Common myeloid progenitor, CD34-positive (primary cell): ENCODE measurements at regions not wholly inside any gene's neighbourhood (a gene's known extent, or its start where the extent isn't known, plus 50 kb on each side); places are given as distances from the start of the nearest gene placed in this dataset.
"Not testable (repeated sequence)": the region's sequence is repeated elsewhere in the genome, so short reads cannot be mapped to it uniquely, and the experiment has no call there.

ENCODE experiments used
- CTCF ChIA-PET: fragments of 350-600 bp; sonication (Branson Sonifier 250); formaldehyde crosslinking; loops from one replicate; lab custom pipeline; 2021; ENCODE audit warnings: antibody characterized with exemption; lab: Charles Lee
- POLR2A ChIA-PET: fragments of 350-600 bp; sonication (Branson Sonifier 250); formaldehyde crosslinking; loops from one replicate; lab custom pipeline; 2021; ENCODE audit warnings: antibody characterized with exemption; lab: Charles Lee
- DNase-seq, 3 donors: peaks; one replicate each; pipeline versions ENCODE4 v3.0.0 to v3.0.0-alpha.2; 2013
- H3K27ac ChIP-seq, 2 experiments: 1 replicate in 1 of 2; 2 replicates in 1 of 2; pipeline ENCODE4 v1.7.0; 2013; ENCODE audit warnings: inconsistent platforms in 2 of 2, low read length in 2 of 2, mild to moderate bottlenecking in 2 of 2, low read depth in 1 of 2, moderate library complexity in 1 of 2; ENCODE audit not compliant: severe bottlenecking in 2 of 2, insufficient read depth in 1 of 2, poor library complexity in 1 of 2
- H3K27me3 ChIP-seq, 5 experiments: replicated peaks in 2 of 5; 1 replicate in 3 of 5; 2 replicates in 2 of 5; pipeline versions ENCODE4 v1.6.1 to v1.7.0; 2013; ENCODE audit warnings: low read length in 4 of 5, mild to moderate bottlenecking in 2 of 5, moderate library complexity in 2 of 5, inconsistent platforms in 1 of 5; ENCODE audit not compliant: insufficient read depth in 5 of 5, control insufficient read depth in 4 of 5
- H3K36me3 ChIP-seq, 4 experiments: 1 replicate in 2 of 4; 2 replicates in 2 of 4; pipeline versions ENCODE4 v1.6.1 to v1.7.0; 2013; ENCODE audit warnings: low read length in 3 of 4, control low read depth in 1 of 4, mild to moderate bottlenecking in 1 of 4; ENCODE audit not compliant: control insufficient read depth in 4 of 4, insufficient read depth in 4 of 4
- H3K4me1 ChIP-seq, 4 experiments: 1 replicate in 3 of 4; 2 replicates in 1 of 4; pipeline versions ENCODE4 v1.6.1 to v1.7.1; 2013; ENCODE audit warnings: low read length in 3 of 4, mild to moderate bottlenecking in 3 of 4, control low read depth in 1 of 4, inconsistent platforms in 1 of 4, moderate library complexity in 1 of 4; ENCODE audit not compliant: control insufficient read depth in 4 of 4, insufficient read depth in 4 of 4; ENCODE audit errors: control extremely low read depth in 1 of 4
- H3K4me3 ChIP-seq, 7 experiments: 1 replicate in 4 of 7; 2 replicates in 3 of 7; pipeline versions ENCODE4 v1.5.1 to v1.7.0; 2013; ENCODE audit warnings: mild to moderate bottlenecking in 7 of 7, low read length in 6 of 7, moderate library complexity in 6 of 7, inconsistent platforms in 2 of 7, low read depth in 2 of 7, control low read depth in 1 of 7; ENCODE audit not compliant: insufficient read depth in 4 of 7, control insufficient read depth in 1 of 7; ENCODE audit errors: extremely low read depth in 1 of 7
- H3K9me3 ChIP-seq, 5 experiments: 1 replicate in 4 of 5; 2 replicates in 1 of 5; pipeline versions ENCODE4 v1.6.1 to v1.7.1; 2013; ENCODE audit warnings: low read length in 4 of 5, mild to moderate bottlenecking in 2 of 5, inconsistent platforms in 1 of 5, low read depth in 1 of 5, moderate library complexity in 1 of 5; ENCODE audit not compliant: control insufficient read depth in 4 of 5, insufficient read depth in 2 of 5; ENCODE audit errors: control extremely low read depth in 1 of 5
- WGBS: methylation state at CpG from one replicate; pipeline ENCODE4 v1.1.5; 2013; ENCODE audit not compliant: insufficient coverage; 5-methylcytosine and 5-hydroxymethylcytosine counted together

DNA sequence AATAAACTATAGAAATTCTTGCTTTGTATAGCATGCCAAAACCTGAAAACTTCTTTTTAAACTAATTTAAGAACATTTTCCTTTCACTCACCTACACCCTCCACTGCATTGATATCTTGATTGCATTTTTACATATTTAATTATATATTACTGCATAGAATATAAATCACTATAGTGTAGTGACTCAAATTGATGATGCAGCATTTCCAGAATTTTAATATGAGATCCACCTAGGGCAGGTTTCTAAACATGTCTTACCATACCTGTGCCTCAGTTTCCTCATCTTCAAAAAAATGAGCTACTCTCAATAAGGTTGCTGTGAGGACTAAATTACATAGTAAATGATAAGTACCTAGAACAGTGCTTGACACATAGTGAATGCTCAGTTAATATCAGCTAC is 881.5 kb downstream of the RPS29 start:
- H3K4me1 ChIP-seq: no peaks in the 10 kb centered on the region
- no peaks in the 10 kb centered on the region for H3K9me3 ChIP-seq
- H3K4me3 ChIP-seq: no peak overlapping the region
- POLR2A ChIA-PET: no interaction called here
- H3K36me3 ChIP-seq: no peaks in the 10 kb centered on the region
- DNase-seq: no peak
- CTCF ChIA-PET: no interaction called here
- no peak overlapping the region for H3K27ac ChIP-seq
- H3K27me3 ChIP-seq: no peaks in the 10 kb centered on the region

DNA sequence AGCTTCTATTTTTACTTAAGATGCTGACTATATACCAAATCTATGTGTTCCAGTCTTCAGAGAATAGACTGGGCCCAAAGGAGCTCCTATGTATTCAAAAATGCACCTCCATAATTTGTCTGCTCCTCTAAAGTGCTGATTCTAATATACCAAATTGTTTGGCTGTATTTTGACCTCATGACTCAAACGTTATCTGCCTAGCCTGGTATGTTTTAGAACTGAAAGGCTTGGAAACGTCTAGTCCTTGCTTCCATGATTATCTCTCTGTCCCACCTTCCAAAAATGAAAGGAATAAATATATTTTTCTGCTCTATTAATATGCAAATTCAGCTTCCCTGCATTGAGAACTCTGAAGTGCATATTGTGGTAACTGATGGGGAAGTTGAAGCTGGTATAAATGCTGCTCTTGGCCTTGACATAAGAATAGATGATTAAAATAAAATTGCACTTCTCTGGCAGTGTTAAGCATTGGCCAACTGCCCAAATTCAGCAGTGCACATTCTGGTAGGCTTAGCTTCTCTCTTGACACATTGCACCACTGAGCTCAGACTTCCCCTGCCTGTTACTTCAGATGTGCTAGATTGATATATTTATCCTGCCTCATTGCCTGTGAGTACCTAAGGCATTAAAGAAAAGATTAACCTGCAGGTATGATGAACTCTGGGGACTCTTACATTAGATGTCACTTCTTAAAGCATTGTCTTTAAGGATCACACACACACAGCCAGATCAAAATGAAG is 882.3 kb downstream of the RPS29 start:
- WGBS: no CpG with 5 or more reads among the region's 2 CpGs
- no peak overlapping the region for H3K27ac ChIP-seq
- H3K27me3 ChIP-seq: no peaks in the 10 kb centered on the region
- no peak for DNase-seq
- ChIA-PET CTCF (no interaction called here), POLR2A (no interaction called here)
- no peaks in the 10 kb centered on the region for H3K4me1 ChIP-seq
- no peak overlapping the region for H3K4me3 ChIP-seq
- H3K9me3 ChIP-seq: no peaks in the 10 kb centered on the region
- H3K36me3 ChIP-seq: no peaks in the 10 kb centered on the region

GRCh38 chr14:48697362-48697761 is 888.8 kb downstream of the RPS29 start:
- H3K36me3 ChIP-seq, H3K27me3 ChIP-seq, H3K27ac ChIP-seq, DNase-seq, H3K9me3 ChIP-seq, H3K4me1 ChIP-seq, H3K4me3 ChIP-seq, CTCF ChIA-PET, POLR2A ChIA-PET: not testable (repeated sequence)
- WGBS: 96% methylated on average over 4 of the region's 6 CpGs

GRCh38 chr14:48693793-48694192 is 892.4 kb downstream of the RPS29 start:
- Histone ChIP-seq H3K9me3 (no peaks in the 10 kb centered on the region), H3K27me3 (no peaks in the 10 kb centered on the region), H3K27ac (no peak overlapping the region), H3K36me3 (no peaks in the 10 kb centered on the region), H3K4me3 (no peak overlapping the region), H3K4me1 (no peaks in the 10 kb centered on the region)
- ChIA-PET CTCF (no interaction called here), POLR2A (no interaction called here)
- 100% methylated on average over 1 of the region's 1 CpG for WGBS
- no peak for DNase-seq

DNA sequence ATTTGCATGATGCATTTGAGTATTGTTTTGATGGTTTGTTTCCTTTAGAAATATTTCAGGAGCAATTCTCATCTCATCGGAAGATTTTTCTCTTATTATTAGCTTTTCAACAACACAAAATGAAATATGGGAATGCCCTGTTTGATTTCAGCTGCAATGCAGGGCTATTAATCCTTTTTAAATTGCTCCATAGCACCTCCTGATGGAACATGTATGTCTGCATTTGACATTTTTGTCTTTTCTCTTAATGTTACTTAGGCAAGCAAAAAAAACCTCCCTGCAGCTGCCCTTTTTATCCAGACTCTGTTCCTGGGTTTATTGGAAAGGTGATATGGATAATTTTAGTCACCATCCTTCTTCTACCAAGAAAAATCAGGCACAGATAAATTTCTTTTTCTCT is 895.8 kb downstream of the RPS29 start:
- Histone ChIP-seq H3K4me3 (no peak overlapping the region), H3K27ac (no peak overlapping the region), H3K27me3 (no peaks in the 10 kb centered on the region), H3K4me1 (no peaks in the 10 kb centered on the region), H3K9me3 (no peaks in the 10 kb centered on the region), H3K36me3 (no peaks in the 10 kb centered on the region)
- CTCF ChIA-PET: no interaction called here
- WGBS: no CpG with 5 or more reads among the region's 1 CpG
- POLR2A ChIA-PET: no interaction called here
- no peak for DNase-seq

GRCh38 chr14:48686650-48687049 is 899.5 kb downstream of the RPS29 start:
- DNase-seq: no peak
- H3K27ac ChIP-seq: no peak overlapping the region
- no peaks in the 10 kb centered on the region for H3K9me3 ChIP-seq
- ChIA-PET POLR2A (no interaction called here), CTCF (no interaction called here)
- no CpG with 5 or more reads among the region's 3 CpGs for WGBS
- H3K4me3 ChIP-seq: no peak overlapping the region
- H3K36me3 ChIP-seq: no peaks in the 10 kb centered on the region
- H3K27me3 ChIP-seq: no peaks in the 10 kb centered on the region
- H3K4me1 ChIP-seq: no peaks in the 10 kb centered on the region

DNA sequence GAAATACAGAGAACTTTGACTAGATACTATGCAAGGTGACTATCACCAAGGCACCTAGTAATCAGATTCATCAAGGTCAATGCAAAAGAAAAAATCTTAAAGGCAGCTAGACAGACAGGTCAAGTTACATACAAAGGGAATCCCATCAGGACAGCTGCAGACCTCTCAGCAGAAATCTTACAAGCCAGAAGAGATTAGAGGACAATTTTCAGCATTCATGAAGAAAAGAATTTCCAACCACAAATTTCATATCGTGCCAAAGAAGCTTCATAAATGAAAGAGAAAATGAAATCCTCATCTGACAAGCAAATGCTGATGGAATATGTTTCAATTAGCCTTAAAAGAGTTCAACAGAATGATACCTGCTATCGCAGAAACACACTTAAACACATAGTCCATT is 913.7 kb downstream of the RPS29 start:
- Histone ChIP-seq H3K27ac (no peak overlapping the region), H3K4me3 (no peak overlapping the region), H3K27me3 (no peaks in the 10 kb centered on the region), H3K4me1 (no peaks in the 10 kb centered on the region), H3K36me3 (no peaks in the 10 kb centered on the region), H3K9me3 (no peaks in the 10 kb centered on the region)
- POLR2A ChIA-PET: no interaction called here
- WGBS: 0% methylated on average over 1 of the region's 2 CpGs
- no peak for DNase-seq
- CTCF ChIA-PET: no interaction called here
